GM23338 (cell line): ENCODE measurements at regions not wholly inside any gene's neighbourhood (a gene's known extent, or its start where the extent isn't known, plus 50 kb on each side); places are given as distances from the start of the nearest gene placed in this dataset.

ENCODE experiments used
- ATAC-seq: fragments of 200-7000 bp; cut with Tn5 transposase; 3 replicates; pipeline ENCODE4 v1.9.1; 2020
- DNase-seq: peaks from one replicate; pipeline ENCODE4 v3.0.0-alpha.2; 2015; ENCODE audit warnings: low spot score
- H2AFZ ChIP-seq: fragments of 200-600 bp; sonication (generic); 2 replicates; pipeline ENCODE4 v1.8.0; 2016; ENCODE audit warnings: antibody characterized with exemption, mild to moderate bottlenecking, moderate library complexity
- H3F3A ChIP-seq: fragments of 200-600 bp; sonication (generic); replicated peaks from 2 replicates; pipeline ENCODE4 v1.8.0; 2017; ENCODE audit warnings: antibody characterized with exemption, mixed run types, low read depth
- H3K27ac ChIP-seq: fragments of 200-600 bp; sonication (generic); 2 replicates; pipeline ENCODE4 v1.6.1; 2016; ENCODE audit warnings: low read depth
- H3K27me3 ChIP-seq: fragments of 200-600 bp; sonication (generic); 2 replicates; pipeline ENCODE4 v1.8.0; 2016; ENCODE audit warnings: mild to moderate bottlenecking, mixed run types, moderate library complexity; ENCODE audit not compliant: insufficient read depth
- H3K36me3 ChIP-seq: fragments of 200-600 bp; sonication (generic); 2 replicates; pipeline ENCODE4 v1.8.0; 2016; ENCODE audit warnings: mild to moderate bottlenecking; ENCODE audit not compliant: insufficient read depth
- H3K4me1 ChIP-seq: fragments of 200-600 bp; sonication (generic); 2 replicates; pipeline ENCODE4 v1.8.0; 2016; ENCODE audit warnings: mild to moderate bottlenecking, moderate library complexity; ENCODE audit not compliant: insufficient read depth
- H3K4me2 ChIP-seq: fragments of 200-600 bp; sonication (generic); 2 replicates; pipeline ENCODE4 v1.7.1; 2017; ENCODE audit warnings: mixed run types
- H3K4me3 ChIP-seq: fragments of 200-600 bp; sonication (generic); 2 replicates; pipeline ENCODE4 v1.6.1; 2016; ENCODE audit warnings: mixed run types
- H3K79me2 ChIP-seq: fragments of 200-600 bp; sonication (generic); replicated peaks from 2 replicates; pipeline ENCODE4 v1.8.0; 2017; ENCODE audit warnings: mild to moderate bottlenecking; ENCODE audit not compliant: insufficient read depth
- H3K9me2 ChIP-seq: fragments of 200-600 bp; sonication (generic); 2 replicates; pipeline ENCODE4 v1.8.0; 2017; ENCODE audit not compliant: insufficient read depth
- H4K20me1 ChIP-seq: fragments of 200-600 bp; sonication (generic); replicated peaks from 2 replicates; pipeline ENCODE4 v1.8.0; 2017; ENCODE audit warnings: mild to moderate bottlenecking; ENCODE audit not compliant: insufficient read depth
- H3K27ac Mint-ChIP-seq: 2 replicates; pipeline ENCODE4 v1.8.0; 2020; ENCODE audit warnings: inconsistent platforms, mild to moderate bottlenecking, moderate library complexity, mixed read lengths
- H3K27me3 Mint-ChIP-seq: 3 replicates; pipeline ENCODE4 v1.8.0; 2022; ENCODE audit warnings: low read depth, mild to moderate bottlenecking, moderate library complexity, mixed read lengths, inconsistent platforms; ENCODE audit not compliant: insufficient read depth, poor library complexity
- H3K36me3 Mint-ChIP-seq: 3 replicates; pipeline ENCODE4 v1.8.0; 2021; ENCODE audit warnings: low read depth, mild to moderate bottlenecking, inconsistent platforms, moderate library complexity, mixed read lengths
- H3K4me1 Mint-ChIP-seq: 3 replicates; pipeline ENCODE4 v1.8.0; 2020; ENCODE audit warnings: mild to moderate bottlenecking, inconsistent platforms, mixed read lengths
- H3K4me3 Mint-ChIP-seq: 3 replicates; pipeline ENCODE4 v1.8.0; 2021; ENCODE audit warnings: moderate library complexity, mild to moderate bottlenecking, inconsistent platforms, mixed read lengths
- H3K9me3 Mint-ChIP-seq: 3 replicates; pipeline ENCODE4 v1.8.0; 2020; ENCODE audit warnings: moderate library complexity, mild to moderate bottlenecking, inconsistent platforms, mixed read lengths
- CREB1 ChIP-seq: fragments of 250-450 bp; sonication (Bioruptor Pico); IDR thresholded peaks from 2 replicates; pipeline ENCODE4 v1.5.0; 2020; ENCODE audit warnings: low read depth, mild to moderate bottlenecking, moderate library complexity
- STAT1 ChIP-seq: IDR thresholded peaks from one replicate; pipeline ENCODE4 v1.6.1; 2016; ENCODE audit warnings: antibody characterized with exemption; ENCODE audit not compliant: unreplicated experiment
- TF ChIP-seq, protein P1 (sequence below): fragments of 250-450 bp; sonication (Bioruptor Pico); IDR thresholded peaks from 2 replicates; pipeline ENCODE4 v1.5.0; 2020; ENCODE audit warnings: mild to moderate bottlenecking, moderate library complexity

- peak overlapping the region; percentile 95 for H3K27ac Mint-ChIP-seq
- ATAC-seq = peak; percentile 93
- H2AFZ ChIP-seq = no peak overlapping the region
- no peaks in the 10 kb centered on the region for H4K20me1 ChIP-seq
- H3K9me2 ChIP-seq = no peaks in the 10 kb centered on the region
- H3K4me1 Mint-ChIP-seq = peaks cover 34% of the 10 kb centered on the region
- peak overlapping the region; percentile 36 for H3K4me3 Mint-ChIP-seq
- no peaks in the 10 kb centered on the region for H3K36me3 ChIP-seq
- peaks cover 22% of the 10 kb centered on the region for H3K4me1 ChIP-seq
- DNase-seq = peak; percentile 67
- peaks cover 10% of the 10 kb centered on the region; the same call in 2 of the 3 replicates for H3K9me3 Mint-ChIP-seq
- H3K27me3 Mint-ChIP-seq = no peaks in the 10 kb centered on the region
- no peaks in the 10 kb centered on the region for H3K27me3 ChIP-seq
- H3K36me3 Mint-ChIP-seq = peaks cover 6% of the 10 kb centered on the region; the same call in 2 of the 3 replicates
- no peaks in the 10 kb centered on the region for H3K79me2 ChIP-seq
- no peaks in the 10 kb centered on the region for H3F3A ChIP-seq
- no peak overlapping the region for H3K27ac ChIP-seq
- TF ChIP-seq STAT1 = no peak
- TF ChIP-seq, protein P1, sequence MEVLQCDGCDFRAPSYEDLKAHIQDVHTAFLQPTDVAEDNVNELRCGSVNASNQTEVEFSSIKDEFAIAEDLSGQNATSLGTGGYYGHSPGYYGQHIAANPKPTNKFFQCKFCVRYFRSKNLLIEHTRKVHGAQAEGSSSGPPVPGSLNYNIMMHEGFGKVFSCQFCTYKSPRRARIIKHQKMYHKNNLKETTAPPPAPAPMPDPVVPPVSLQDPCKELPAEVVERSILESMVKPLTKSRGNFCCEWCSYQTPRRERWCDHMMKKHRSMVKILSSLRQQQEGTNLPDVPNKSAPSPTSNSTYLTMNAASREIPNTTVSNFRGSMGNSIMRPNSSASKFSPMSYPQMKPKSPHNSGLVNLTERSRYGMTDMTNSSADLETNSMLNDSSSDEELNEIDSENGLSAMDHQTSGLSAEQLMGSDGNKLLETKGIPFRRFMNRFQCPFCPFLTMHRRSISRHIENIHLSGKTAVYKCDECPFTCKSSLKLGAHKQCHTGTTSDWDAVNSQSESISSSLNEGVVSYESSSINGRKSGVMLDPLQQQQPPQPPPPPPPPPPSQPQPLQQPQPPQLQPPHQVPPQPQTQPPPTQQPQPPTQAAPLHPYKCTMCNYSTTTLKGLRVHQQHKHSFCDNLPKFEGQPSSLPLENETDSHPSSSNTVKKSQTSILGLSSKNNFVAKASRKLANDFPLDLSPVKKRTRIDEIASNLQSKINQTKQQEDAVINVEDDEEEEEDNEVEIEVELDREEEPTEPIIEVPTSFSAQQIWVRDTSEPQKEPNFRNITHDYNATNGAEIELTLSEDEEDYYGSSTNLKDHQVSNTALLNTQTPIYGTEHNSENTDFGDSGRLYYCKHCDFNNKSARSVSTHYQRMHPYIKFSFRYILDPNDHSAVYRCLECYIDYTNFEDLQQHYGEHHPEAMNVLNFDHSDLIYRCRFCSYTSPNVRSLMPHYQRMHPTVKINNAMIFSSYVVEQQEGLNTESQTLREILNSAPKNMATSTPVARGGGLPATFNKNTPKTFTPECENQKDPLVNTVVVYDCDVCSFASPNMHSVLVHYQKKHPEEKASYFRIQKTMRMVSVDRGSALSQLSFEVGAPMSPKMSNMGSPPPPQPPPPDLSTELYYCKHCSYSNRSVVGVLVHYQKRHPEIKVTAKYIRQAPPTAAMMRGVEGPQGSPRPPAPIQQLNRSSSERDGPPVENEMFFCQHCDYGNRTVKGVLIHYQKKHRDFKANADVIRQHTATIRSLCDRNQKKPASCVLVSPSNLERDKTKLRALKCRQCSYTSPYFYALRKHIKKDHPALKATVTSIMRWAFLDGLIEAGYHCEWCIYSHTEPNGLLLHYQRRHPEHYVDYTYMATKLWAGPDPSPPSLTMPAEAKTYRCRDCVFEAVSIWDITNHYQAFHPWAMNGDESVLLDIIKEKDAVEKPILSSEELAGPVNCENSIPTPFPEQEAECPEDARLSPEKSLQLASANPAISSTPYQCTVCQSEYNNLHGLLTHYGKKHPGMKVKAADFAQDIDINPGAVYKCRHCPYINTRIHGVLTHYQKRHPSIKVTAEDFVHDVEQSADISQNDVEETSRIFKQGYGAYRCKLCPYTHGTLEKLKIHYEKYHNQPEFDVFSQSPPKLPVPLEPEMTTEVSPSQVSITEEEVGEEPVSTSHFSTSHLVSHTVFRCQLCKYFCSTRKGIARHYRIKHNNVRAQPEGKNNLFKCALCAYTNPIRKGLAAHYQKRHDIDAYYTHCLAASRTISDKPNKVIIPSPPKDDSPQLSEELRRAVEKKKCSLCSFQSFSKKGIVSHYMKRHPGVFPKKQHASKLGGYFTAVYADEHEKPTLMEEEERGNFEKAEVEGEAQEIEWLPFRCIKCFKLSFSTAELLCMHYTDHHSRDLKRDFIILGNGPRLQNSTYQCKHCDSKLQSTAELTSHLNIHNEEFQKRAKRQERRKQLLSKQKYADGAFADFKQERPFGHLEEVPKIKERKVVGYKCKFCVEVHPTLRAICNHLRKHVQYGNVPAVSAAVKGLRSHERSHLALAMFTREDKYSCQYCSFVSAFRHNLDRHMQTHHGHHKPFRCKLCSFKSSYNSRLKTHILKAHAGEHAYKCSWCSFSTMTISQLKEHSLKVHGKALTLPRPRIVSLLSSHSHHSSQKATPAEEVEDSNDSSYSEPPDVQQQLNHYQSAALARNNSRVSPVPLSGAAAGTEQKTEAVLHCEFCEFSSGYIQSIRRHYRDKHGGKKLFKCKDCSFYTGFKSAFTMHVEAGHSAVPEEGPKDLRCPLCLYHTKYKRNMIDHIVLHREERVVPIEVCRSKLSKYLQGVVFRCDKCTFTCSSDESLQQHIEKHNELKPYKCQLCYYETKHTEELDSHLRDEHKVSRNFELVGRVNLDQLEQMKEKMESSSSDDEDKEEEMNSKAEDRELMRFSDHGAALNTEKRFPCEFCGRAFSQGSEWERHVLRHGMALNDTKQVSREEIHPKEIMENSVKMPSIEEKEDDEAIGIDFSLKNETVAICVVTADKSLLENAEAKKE (CRISPR knock-in tag) = 0 out of 2 replicates have a peak, but pooled peaks have one; percentile 17
- TF ChIP-seq CREB1 (CRISPR knock-in tag) = no peak
- H3K4me2 ChIP-seq = no peak overlapping the region
- H3K4me3 ChIP-seq = no peak overlapping the region
Measured at GRCh38 chr6:76441875-76442274, 369.4 kb upstream of the IMPG1 start.

GRCh38 chr6:76439811-76440210, 367.3 kb upstream of the IMPG1 start:
- no peak overlapping the region for H3K27ac ChIP-seq
- Mint-ChIP-seq H3K27me3 (no peaks in the 10 kb centered on the region), H3K4me1 (peaks cover 39% of the 10 kb centered on the region), H3K27ac (0 out of 2 replicates have a peak overlapping the region, but pooled peaks have one; percentile 3), H3K9me3 (peaks cover 3% of the 10 kb centered on the region; the same call in 1 of the 3 replicates), H3K4me3 (no peak overlapping the region), H3K36me3 (no peaks in the 10 kb centered on the region)
- ATAC-seq (peak; percentile 74), DNase-seq (peak; percentile 24)
- no peak overlapping the region for H3K4me3 ChIP-seq
- no peaks in the 10 kb centered on the region for H3K9me2 ChIP-seq
- H2AFZ ChIP-seq = no peak overlapping the region
- H3F3A ChIP-seq = no peaks in the 10 kb centered on the region
- no peak overlapping the region for H3K4me2 ChIP-seq
- H3K4me1 ChIP-seq = peaks cover 22% of the 10 kb centered on the region
- H3K27me3 ChIP-seq = no peaks in the 10 kb centered on the region
- H3K36me3 ChIP-seq = no peaks in the 10 kb centered on the region
- H3K79me2 ChIP-seq = no peaks in the 10 kb centered on the region
- no peaks in the 10 kb centered on the region for H4K20me1 ChIP-seq
- no peak for TF ChIP-seq STAT1
- TF ChIP-seq, protein P1 (CRISPR knock-in tag) = peak; percentile 64; the same call in 1 of the 2 replicates
